Activated CD4-positive, alpha-beta T cell treated with anti-CD3 and anti-CD28 coated beads, Interleukin-2, amount 50 U/mL, for 16 hours (primary cell): ENCODE measurements at regions not wholly inside any gene's neighbourhood (a gene's known extent, or its start where the extent isn't known, plus 50 kb on each side); places are given as distances from the start of the nearest gene placed in this dataset.
"Not testable (repeated sequence)": the region's sequence is repeated elsewhere in the genome, so short reads cannot be mapped to it uniquely, and the experiment has no call there.

ENCODE experiments used
- DNase-seq: peaks from one replicate; pipeline ENCODE4 v3.0.0-alpha.2; 2020

- DNase-seq: no peak
These were observed 478.7 kb upstream of the GALNTL6 start for GRCh38 chr4:171334549-171334948.

- DNase-seq: no peak
These were observed 504.5 kb upstream of the GALNTL6 start for GRCh38 chr4:171308661-171309060.

GRCh38 chr4:171298048-171298718, 515.0 kb upstream of the GALNTL6 start:
- not testable (repeated sequence) for DNase-seq

GRCh38 chr4:171288816-171289432, 524.3 kb upstream of the GALNTL6 start:
- no peak for DNase-seq

GRCh38 chr4:171281359-171281758, 531.8 kb upstream of the GALNTL6 start:
- no peak for DNase-seq

GRCh38 chr4:171279131-171279530, 534.1 kb upstream of the GALNTL6 start:
- DNase-seq: no peak

GRCh38 chr4:171266671-171267070, 546.5 kb upstream of the GALNTL6 start:
- DNase-seq: no peak

GRCh38 chr4:171265190-171265818, 547.9 kb upstream of the GALNTL6 start:
- no peak for DNase-seq

- no peak for DNase-seq
These were observed 557.0 kb upstream of the GALNTL6 start for GRCh38 chr4:171256223-171256622.

GRCh38 chr4:171246948-171247347, 566.3 kb upstream of the GALNTL6 start:
- DNase-seq: no peak

- no peak for DNase-seq
These were observed 570.4 kb upstream of the GALNTL6 start for GRCh38 chr4:171242831-171243230.

GRCh38 chr4:171239196-171239595, 574.0 kb upstream of the GALNTL6 start:
- no peak for DNase-seq

- DNase-seq: no peak
These were observed 577.7 kb upstream of the GALNTL6 start for GRCh38 chr4:171235521-171235920.

- not testable (repeated sequence) for DNase-seq
These were observed 583.9 kb upstream of the GALNTL6 start for GRCh38 chr4:171229354-171229753.

- DNase-seq: no peak
These were observed 592.0 kb upstream of the GALNTL6 start for GRCh38 chr4:171221181-171221580.

GRCh38 chr4:171203425-171203824, 609.8 kb upstream of the GALNTL6 start:
- no peak for DNase-seq

GRCh38 chr4:171202908-171203307, 610.3 kb upstream of the GALNTL6 start:
- no peak for DNase-seq

- no peak for DNase-seq
These were observed 626.5 kb upstream of the GALNTL6 start for GRCh38 chr4:171186700-171187099.

GRCh38 chr4:171181090-171181489, 632.1 kb upstream of the GALNTL6 start:
- no peak for DNase-seq

GRCh38 chr4:171170671-171171070, 642.5 kb upstream of the GALNTL6 start:
- DNase-seq: no peak

GRCh38 chr4:171169396-171169795, 643.8 kb upstream of the GALNTL6 start:
- no peak for DNase-seq

- no peak for DNase-seq
These were observed 650.7 kb upstream of the GALNTL6 start for GRCh38 chr4:171162478-171162877.

- DNase-seq: no peak
These were observed 655.6 kb upstream of the GALNTL6 start for GRCh38 chr4:171157462-171158082.

- no peak for DNase-seq
These were observed 670.6 kb upstream of the GALNTL6 start for GRCh38 chr4:171142639-171143038.
